Neuronal stem cell (in vitro differentiated cells): ENCODE measurements at regions not wholly inside any gene's neighbourhood (a gene's known extent, or its start where the extent isn't known, plus 50 kb on each side); places are given as distances from the start of the nearest gene placed in this dataset.
A peak's percentile ranks its signal among the peaks of the same experiment; 100 is the strongest.

ENCODE experiments used
- DNase-seq: peaks from one replicate; pipeline ENCODE4 v3.0.0-alpha.2; 2013; ENCODE audit warnings: low spot score
- H2AFZ ChIP-seq: one replicate; pipeline ENCODE4 v1.6.1; 2013; ENCODE audit warnings: mild to moderate bottlenecking, low read length, inconsistent platforms
- H2AK5ac ChIP-seq: 2 replicates; pipeline ENCODE4 v1.6.1; 2013; ENCODE audit warnings: low read depth, mild to moderate bottlenecking, inconsistent platforms, low read length, moderate library complexity, mixed read lengths
- H2BK120ac ChIP-seq: 2 replicates; pipeline ENCODE4 v1.6.1; 2013; ENCODE audit warnings: low read depth, mild to moderate bottlenecking, inconsistent platforms, low read length, moderate library complexity, mixed read lengths
- H2BK12ac ChIP-seq: one replicate; pipeline ENCODE4 v1.6.1; 2013; ENCODE audit warnings: low read length, inconsistent platforms
- H2BK15ac ChIP-seq: 2 replicates; pipeline ENCODE4 v1.6.1; 2013; ENCODE audit warnings: mild to moderate bottlenecking, low read length, inconsistent platforms, mixed read lengths
- H2BK5ac ChIP-seq: one replicate; pipeline ENCODE4 v1.6.1; 2013; ENCODE audit warnings: inconsistent platforms, mild to moderate bottlenecking, low read length, moderate library complexity
- H3K14ac ChIP-seq: one replicate; pipeline ENCODE4 v1.6.1; 2013; ENCODE audit warnings: low read length, inconsistent platforms
- H3K18ac ChIP-seq: 2 replicates; pipeline ENCODE4 v1.6.1; 2013; ENCODE audit warnings: low read length, inconsistent platforms
- H3K23ac ChIP-seq: 2 replicates; pipeline ENCODE4 v1.6.1; 2013; ENCODE audit warnings: low read depth, mild to moderate bottlenecking, mixed read lengths, low read length, inconsistent platforms; ENCODE audit not compliant: poor library complexity
- H3K27ac ChIP-seq: replicated peaks from 3 replicates; pipeline ENCODE4 v1.5.1; 2013; ENCODE audit warnings: low read length, inconsistent platforms
- H3K27me3 ChIP-seq, 3 experiments: 2 replicates each; pipeline ENCODE4 v1.6.1; 2013; ENCODE audit warnings: low read length in 3 of 3, mild to moderate bottlenecking in 2 of 3, inconsistent platforms in 1 of 3, low read depth in 1 of 3, mixed read lengths in 1 of 3, moderate library complexity in 1 of 3; ENCODE audit not compliant: control insufficient read depth in 3 of 3, insufficient read depth in 3 of 3
- H3K36me3 ChIP-seq, 2 donors: replicated peaks in 1 of 2; 2 replicates each; pipeline ENCODE4 v1.6.1; 2013; ENCODE audit warnings: low read length in 2 of 2; ENCODE audit not compliant: control insufficient read depth in 2 of 2, insufficient read depth in 2 of 2
- H3K4ac ChIP-seq: 2 replicates; pipeline ENCODE4 v1.6.1; 2013; ENCODE audit warnings: inconsistent platforms, mild to moderate bottlenecking, low read length, moderate library complexity
- H3K4me1 ChIP-seq, 2 donors: 1 replicate in 1 of 2; 2 replicates in 1 of 2; pipeline ENCODE4 v1.6.1; 2013; ENCODE audit warnings: low read length in 2 of 2, low read depth in 1 of 2; ENCODE audit not compliant: control insufficient read depth in 2 of 2, insufficient read depth in 1 of 2
- H3K4me2 ChIP-seq: one replicate; pipeline ENCODE4 v1.6.1; 2013; ENCODE audit warnings: mild to moderate bottlenecking, low read length, inconsistent platforms; ENCODE audit not compliant: insufficient read depth, poor library complexity, severe bottlenecking
- H3K4me3 ChIP-seq, 2 donors: 2 replicates each; pipeline ENCODE4 v1.5.1; 2013; ENCODE audit warnings: low read length in 2 of 2, mild to moderate bottlenecking in 2 of 2, inconsistent platforms in 1 of 2, moderate library complexity in 1 of 2
- H3K79me1 ChIP-seq: one replicate; pipeline ENCODE4 v1.6.1; 2013; ENCODE audit warnings: low read depth, mild to moderate bottlenecking, inconsistent platforms, low read length, moderate library complexity
- H3K9ac ChIP-seq: one replicate; pipeline ENCODE4 v1.6.1; 2013; ENCODE audit warnings: mild to moderate bottlenecking, low read depth, low read length, inconsistent platforms; ENCODE audit not compliant: poor library complexity
- H3K9me3 ChIP-seq, 2 donors: replicated peaks in 1 of 2; 2 replicates each; pipeline versions ENCODE3 to v1.6.1; 2013; ENCODE audit warnings: low read length in 2 of 2, mild to moderate bottlenecking in 2 of 2, inconsistent platforms in 1 of 2, low read depth in 1 of 2, mixed read lengths in 1 of 2, moderate library complexity in 1 of 2; ENCODE audit not compliant: control insufficient read depth in 2 of 2, insufficient read depth in 1 of 2
- H4K8ac ChIP-seq: one replicate; pipeline ENCODE4 v1.6.1; 2013; ENCODE audit warnings: low read depth, mild to moderate bottlenecking, inconsistent platforms, low read length, moderate library complexity
- H4K91ac ChIP-seq: one replicate; pipeline ENCODE4 v1.6.1; 2013; ENCODE audit warnings: low read length, low read depth, mild to moderate bottlenecking, inconsistent platforms; ENCODE audit not compliant: poor library complexity
- WGBS, 2 donors: extraction: QIAGEN DNeasy Blood & Tissue Kit; methylation state at CpG; one replicate each; pipeline ENCODE4 v1.1.7; 2013; ENCODE audit warnings: missing lambda C conversion rate in 2 of 2, mixed read lengths in 1 of 2; ENCODE audit not compliant: insufficient read length in 2 of 2, insufficient replicate concordance in 1 of 2; ENCODE audit errors: extremely low coverage in 2 of 2; 5-methylcytosine and 5-hydroxymethylcytosine counted together

DNA sequence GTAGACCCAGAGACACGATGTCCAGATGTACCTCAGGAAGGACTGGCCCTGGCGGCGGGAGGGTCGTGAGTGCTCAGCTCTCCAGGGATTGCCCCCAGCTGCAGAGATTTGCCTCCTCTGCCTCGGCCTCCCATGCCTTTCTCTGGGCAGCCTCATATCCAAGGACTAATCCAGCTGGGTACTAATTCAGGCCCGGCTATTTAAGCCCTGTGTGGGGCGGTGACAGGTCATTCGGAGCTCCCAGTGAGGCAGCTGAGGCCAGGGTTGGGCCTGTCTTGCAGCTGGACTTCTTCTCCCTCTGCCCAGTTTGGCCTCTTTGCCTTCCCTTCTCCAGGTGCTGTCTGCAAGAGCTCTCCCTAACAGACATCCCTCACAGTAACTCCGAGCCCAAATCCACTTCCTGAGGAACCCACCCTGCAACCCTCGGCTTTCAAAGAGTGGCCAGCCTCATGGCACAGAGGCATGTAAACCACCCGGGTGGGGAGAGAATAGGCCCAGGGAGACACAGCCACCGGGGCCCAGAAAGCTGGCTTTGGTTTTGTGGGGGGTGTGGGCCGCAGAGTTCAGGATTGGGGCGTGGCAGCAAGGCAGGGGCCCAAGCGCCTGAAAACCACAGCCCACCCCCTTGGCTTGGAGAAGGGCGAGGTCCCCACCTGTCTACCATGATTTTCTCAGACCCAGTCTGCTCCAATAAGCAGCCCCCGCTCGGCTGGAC lies 85.8 kb downstream of the PPCDC start:
- no CpG with 5 or more reads among the region's 18 CpGs for WGBS, 2 donors
- Histone ChIP-seq H3K9me3 (peaks cover 2 to 3% of the 10 kb centered on the region in 2 donors), H3K4me3 (no peak overlapping the region), H3K4me1 (peaks cover 2 to 8% of the 10 kb centered on the region in 2 donors), H3K23ac (peak overlapping the region; percentile 55), H2BK5ac (no peak overlapping the region), H4K91ac (no peak overlapping the region), H3K18ac (peak overlapping the region; percentile 38), H3K27me3 (no peaks in the 10 kb centered on the region), H2BK12ac (no peak overlapping the region), H3K9ac (peak overlapping the region; percentile 4), H3K27ac (no peak overlapping the region), H2BK120ac (no peak overlapping the region), H3K4me2 (no peak overlapping the region), H2AFZ (no peak overlapping the region), H3K36me3 (no peaks in the 10 kb centered on the region), H3K4ac (no peak overlapping the region), H2BK15ac (peak overlapping the region; percentile 49), H4K8ac (no peak overlapping the region), H2AK5ac (peak overlapping the region; percentile 70), H3K14ac (peak overlapping the region; percentile 56), H3K79me1 (no peaks in the 10 kb centered on the region)
- DNase-seq = no peak

DNA sequence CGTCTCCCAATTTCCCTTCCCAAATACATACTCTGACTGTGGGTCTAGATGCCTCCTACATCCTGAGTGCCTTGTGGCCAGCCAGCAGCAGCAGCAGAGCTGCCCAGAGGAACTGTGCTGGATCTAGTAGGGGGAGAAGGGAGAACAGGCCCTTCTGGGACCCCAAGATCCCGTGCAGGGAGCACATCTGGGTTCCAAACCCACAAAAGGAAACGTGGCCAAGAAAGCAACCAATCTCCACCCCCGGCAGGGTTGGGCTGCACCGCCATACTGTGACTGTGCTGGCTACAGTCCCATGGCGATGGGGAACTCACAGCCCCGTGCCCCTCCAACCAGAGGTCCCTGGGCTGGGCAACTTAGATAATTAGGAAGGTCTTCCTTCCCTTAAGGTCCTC lies 86.3 kb downstream of the PPCDC start:
- H3K18ac ChIP-seq = peak overlapping the region; percentile 38
- no peak for DNase-seq
- no CpG with 5 or more reads among the region's 7 CpGs for WGBS, 2 donors

DNA sequence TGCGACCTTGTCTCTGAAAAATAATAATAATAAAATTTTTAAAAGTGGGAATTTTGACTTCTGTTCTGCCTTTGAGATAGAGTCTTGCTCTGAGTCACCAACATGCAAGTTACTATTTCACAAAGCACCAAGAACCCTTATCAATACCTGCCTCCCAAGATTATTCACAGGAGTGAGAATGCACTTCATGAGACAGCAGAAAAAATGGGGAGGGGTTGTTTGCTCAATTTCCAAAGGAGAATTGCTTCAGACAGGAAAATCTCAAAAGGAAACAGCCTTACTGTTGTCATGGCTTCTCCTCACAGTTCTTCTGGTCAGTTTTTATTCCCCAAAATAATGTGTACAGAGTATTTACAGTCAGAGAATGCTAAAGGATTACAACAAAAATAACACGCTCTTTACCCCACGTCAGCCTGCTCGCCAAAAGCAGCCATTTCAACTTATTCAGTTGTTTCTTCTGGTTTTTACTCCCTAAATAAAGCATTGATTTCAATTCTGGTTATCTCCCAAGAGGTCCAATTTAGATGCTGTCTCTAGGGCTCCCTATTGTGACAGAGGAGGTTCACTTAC lies 89.0 kb downstream of the PPCDC start:
- Histone ChIP-seq H3K18ac (no peak overlapping the region), H2BK15ac (no peak overlapping the region), H2BK12ac (no peak overlapping the region), H3K27me3 (no peaks in the 10 kb centered on the region), H3K4me3 (no peak overlapping the region), H3K27ac (no peak overlapping the region), H3K23ac (no peak overlapping the region), H3K79me1 (no peaks in the 10 kb centered on the region), H3K4me1 (peaks cover 2 to 8% of the 10 kb centered on the region in 2 donors), H3K4ac (no peak overlapping the region), H2BK5ac (no peak overlapping the region), H4K91ac (no peak overlapping the region), H2BK120ac (no peak overlapping the region), H2AFZ (no peak overlapping the region), H4K8ac (no peak overlapping the region), H3K36me3 (no peaks in the 10 kb centered on the region), H3K9me3 (peaks cover 2 to 3% of the 10 kb centered on the region in 2 donors), H3K14ac (no peak overlapping the region), H3K9ac (no peak overlapping the region), H3K4me2 (no peak overlapping the region), H2AK5ac (no peak overlapping the region)
- WGBS, 2 donors = no CpG with 5 or more reads among the region's 4 CpGs
- no peak for DNase-seq

More for the DNA sequence above, 86.3 kb downstream of the PPCDC start:
- peak overlapping the region; percentile 70 for H2AK5ac ChIP-seq
- peaks cover 2 to 8% of the 10 kb centered on the region in 2 donors for H3K4me1 ChIP-seq
- no peak overlapping the region for H3K9ac ChIP-seq
- no peak overlapping the region for H3K14ac ChIP-seq
- H3K4me2 ChIP-seq = no peak overlapping the region
- H3K36me3 ChIP-seq = no peaks in the 10 kb centered on the region
- H2BK120ac ChIP-seq = no peak overlapping the region
- no peak overlapping the region for H2BK12ac ChIP-seq
- H3K23ac ChIP-seq = peak overlapping the region; percentile 55
- H3K27ac ChIP-seq = no peak overlapping the region
- no peak overlapping the region for H2BK5ac ChIP-seq
- no peaks in the 10 kb centered on the region for H3K79me1 ChIP-seq
- no peak overlapping the region for H2AFZ ChIP-seq
- no peak overlapping the region for H4K91ac ChIP-seq
- H3K4me3 ChIP-seq = no peak overlapping the region
- no peak overlapping the region for H3K4ac ChIP-seq
- H3K9me3 ChIP-seq = peaks cover 2 to 3% of the 10 kb centered on the region in 2 donors
- H4K8ac ChIP-seq = no peak overlapping the region
- no peaks in the 10 kb centered on the region for H3K27me3 ChIP-seq
- H2BK15ac ChIP-seq = peak overlapping the region; percentile 49

GRCh38 chr15:75112848-75113492 lies 88.7 kb upstream of the C15orf39 start:
- Histone ChIP-seq H2BK5ac (no peak overlapping the region), H2BK120ac (no peak overlapping the region), H3K18ac (no peak overlapping the region), H3K27me3 (no peaks in the 10 kb centered on the region), H3K4ac (no peak overlapping the region), H3K23ac (no peak overlapping the region), H3K36me3 (no peaks in the 10 kb centered on the region), H2AFZ (no peak overlapping the region), H3K4me2 (no peak overlapping the region), H3K9me3 (peaks cover 2 to 3% of the 10 kb centered on the region in 2 donors), H3K4me3 (no peak overlapping the region), H3K27ac (no peak overlapping the region), H2BK15ac (no peak overlapping the region), H3K4me1 (peaks cover 2 to 8% of the 10 kb centered on the region in 2 donors), H3K79me1 (no peaks in the 10 kb centered on the region), H3K14ac (no peak overlapping the region), H2AK5ac (no peak overlapping the region), H2BK12ac (no peak overlapping the region), H3K9ac (no peak overlapping the region), H4K91ac (no peak overlapping the region), H4K8ac (no peak overlapping the region)
- DNase-seq = no peak
- WGBS, 2 donors = no CpG with 5 or more reads among the region's 3 CpGs
